Brain microvascular endothelial cell (primary cell): ENCODE measurements at regions not wholly inside any gene's neighbourhood (a gene's known extent, or its start where the extent isn't known, plus 50 kb on each side); places are given as distances from the start of the nearest gene placed in this dataset.

Experiments
- DNase-seq: peaks from one replicate; pipeline ENCODE4 v3.0.0-alpha.2; 2020
- H3K27ac ChIP-seq: fragments of 250-450 bp; sonication (Bioruptor Pico); 2 replicates; pipeline ENCODE4 v1.5.1; 2020; ENCODE audit warnings: mild to moderate bottlenecking, moderate library complexity
- H3K27me3 ChIP-seq: fragments of 250-450 bp; sonication (Bioruptor Pico); replicated peaks from 2 replicates; pipeline ENCODE4 v1.5.1; 2020; ENCODE audit warnings: mild to moderate bottlenecking
- H3K36me3 ChIP-seq: fragments of 250-450 bp; sonication (Bioruptor Pico); replicated peaks from 2 replicates; pipeline ENCODE4 v1.5.1; 2020; ENCODE audit warnings: mild to moderate bottlenecking
- H3K4me3 ChIP-seq: 2 replicates; pipeline ENCODE4 v1.5.1; 2011; ENCODE audit warnings: low read depth, mild to moderate bottlenecking, control low read depth, low read length, moderate library complexity
- CTCF ChIP-seq: IDR thresholded peaks from 2 replicates; pipeline ENCODE4 v1.5.1; 2011; ENCODE audit warnings: low read depth, mild to moderate bottlenecking, moderate library complexity, low read length, control low read depth, inconsistent platforms; ENCODE audit errors: missing control alignments
- in situ Hi-C: cut with HindIII; loops from 2 replicates; pipeline ENCODE4 v1.10.0; 2017; ENCODE audit warnings: low sequenced_read_pairs, low pct_ligation_motif_present

GRCh38 chr3:140821493-140821892 is 120.1 kb upstream of the SLC25A36 start:
- in situ Hi-C loops, result no loop called here
- no peak for TF ChIP-seq CTCF
- no peak overlapping the region for H3K4me3 ChIP-seq

GRCh38 chr3:140822401-140823047 is 119.1 kb upstream of the SLC25A36 start:
- Histone ChIP-seq H3K27ac (no peak overlapping the region), H3K36me3 (no peaks in the 10 kb centered on the region), H3K4me3 (no peak overlapping the region), H3K27me3 (no peaks in the 10 kb centered on the region)
- TF ChIP-seq CTCF, result no peak
- no peak for DNase-seq
- in situ Hi-C loops, result no loop called here

More at GRCh38 chr3:140821493-140821892, 120.1 kb upstream of the SLC25A36 start:
- DNase-seq, result no peak
- Histone ChIP-seq H3K27me3 (no peaks in the 10 kb centered on the region), H3K27ac (no peak overlapping the region), H3K36me3 (no peaks in the 10 kb centered on the region)

- Histone ChIP-seq H3K27ac (no peak overlapping the region), H3K36me3 (no peaks in the 10 kb centered on the region), H3K27me3 (no peaks in the 10 kb centered on the region), H3K4me3 (no peak overlapping the region)
- DNase-seq, result no peak
- no peak for TF ChIP-seq CTCF
- in situ Hi-C loops, result no loop called here
Observed at GRCh38 chr3:140823106-140823505, 118.5 kb upstream of the SLC25A36 start.

GRCh38 chr3:140827894-140828293 is 113.7 kb upstream of the SLC25A36 start:
- no peak for DNase-seq
- no peak overlapping the region for H3K27ac ChIP-seq
- no peaks in the 10 kb centered on the region for H3K36me3 ChIP-seq
- no peak overlapping the region for H3K4me3 ChIP-seq
- in situ Hi-C loops, result no loop called here
- H3K27me3 ChIP-seq, result no peaks in the 10 kb centered on the region
- TF ChIP-seq CTCF, result no peak

- in situ Hi-C loops, result no loop called here
- H3K4me3 ChIP-seq, result no peak overlapping the region
- DNase-seq, result no peak
- no peak for TF ChIP-seq CTCF
- H3K27me3 ChIP-seq, result no peaks in the 10 kb centered on the region
- H3K36me3 ChIP-seq, result no peaks in the 10 kb centered on the region
- no peak overlapping the region for H3K27ac ChIP-seq
Observed at GRCh38 chr3:140828585-140828984, 113.1 kb upstream of the SLC25A36 start.

GRCh38 chr3:140829796-140830195 is 111.8 kb upstream of the SLC25A36 start:
- TF ChIP-seq CTCF, result no peak
- Histone ChIP-seq H3K36me3 (no peaks in the 10 kb centered on the region), H3K27me3 (no peaks in the 10 kb centered on the region), H3K27ac (no peak overlapping the region), H3K4me3 (no peak overlapping the region)
- DNase-seq, result no peak
- in situ Hi-C loops, result no loop called here
